Astrocyte (in vitro differentiated cells and primary cell): ENCODE measurements at regions not wholly inside any gene's neighbourhood (a gene's known extent, or its start where the extent isn't known, plus 50 kb on each side); places are given as distances from the start of the nearest gene placed in this dataset.

ENCODE experiments used
- DNase-seq: peaks from one replicate; pipeline ENCODE4 v3.0.0-alpha.2; 2010; ENCODE audit warnings: low read depth
- FAIRE-seq: peaks from 2 replicates; lab custom pipeline; 2011; peaks lifted over from hg19 to GRCh38; lab: Jason Lieb, UNC
- H2AFZ ChIP-seq: 2 replicates; pipeline ENCODE4 v1.6.0; 2012; ENCODE audit warnings: low read depth, low read length, inconsistent platforms
- H3K27ac ChIP-seq: 2 replicates; pipeline ENCODE4 v1.5.1; 2011; ENCODE audit warnings: low read depth, low read length, inconsistent platforms
- H3K27me3 ChIP-seq: 2 replicates; pipeline ENCODE4 v1.6.0; 2011; ENCODE audit warnings: low read length, inconsistent platforms; ENCODE audit not compliant: insufficient read depth
- H3K36me3 ChIP-seq: 2 replicates; pipeline ENCODE4 v1.5.1; 2011; ENCODE audit warnings: low read length, inconsistent platforms; ENCODE audit not compliant: insufficient read depth
- H3K4me1 ChIP-seq: 2 replicates; pipeline ENCODE4 v1.5.1; 2011; ENCODE audit warnings: low read length, inconsistent platforms; ENCODE audit not compliant: insufficient read depth
- H3K4me2 ChIP-seq: 2 replicates; pipeline ENCODE4 v1.6.0; 2012; ENCODE audit warnings: low read length, inconsistent platforms
- H3K4me3 ChIP-seq: 2 replicates; pipeline ENCODE4 v1.5.1; 2011; ENCODE audit warnings: low read depth, mild to moderate bottlenecking, low read length, inconsistent platforms; ENCODE audit not compliant: insufficient read depth
- H3K79me2 ChIP-seq: 2 replicates; pipeline ENCODE4 v1.6.0; 2012; ENCODE audit warnings: mild to moderate bottlenecking, low read length, inconsistent platforms; ENCODE audit not compliant: insufficient read depth
- H3K9ac ChIP-seq: 2 replicates; pipeline ENCODE4 v1.6.0; 2012; ENCODE audit warnings: mild to moderate bottlenecking, low read length, inconsistent platforms
- H3K9me3 ChIP-seq: 2 replicates; pipeline ENCODE4 v1.5.1; 2012; ENCODE audit warnings: low read depth, mild to moderate bottlenecking, low read length, inconsistent platforms; ENCODE audit not compliant: insufficient read depth
- H4K20me1 ChIP-seq: 2 replicates; pipeline ENCODE4 v1.6.0; 2012; ENCODE audit warnings: low read length, inconsistent platforms; ENCODE audit not compliant: insufficient read depth
- H3K27ac Mint-ChIP-seq: one replicate; pipeline ENCODE4 v1.8.0; 2021; ENCODE audit warnings: mild to moderate bottlenecking, mixed read lengths; ENCODE audit not compliant: unreplicated experiment
- H3K27me3 Mint-ChIP-seq: one replicate; pipeline ENCODE4 v1.8.0; 2021; ENCODE audit warnings: low read depth, mixed read lengths; ENCODE audit not compliant: unreplicated experiment
- H3K36me3 Mint-ChIP-seq: one replicate; pipeline ENCODE4 v1.8.0; 2021; ENCODE audit warnings: low read depth, mixed read lengths; ENCODE audit not compliant: unreplicated experiment
- H3K4me1 Mint-ChIP-seq: one replicate; pipeline ENCODE4 v1.8.0; 2021; ENCODE audit warnings: low read depth, mixed read lengths; ENCODE audit not compliant: unreplicated experiment
- H3K4me3 Mint-ChIP-seq: one replicate; pipeline ENCODE4 v1.8.0; 2021; ENCODE audit warnings: mild to moderate bottlenecking, moderate library complexity, mixed read lengths; ENCODE audit not compliant: unreplicated experiment
- H3K9me3 Mint-ChIP-seq: one replicate; pipeline ENCODE4 v1.8.0; 2021; ENCODE audit warnings: mild to moderate bottlenecking, mixed read lengths; ENCODE audit not compliant: unreplicated experiment
- EZH2 ChIP-seq: IDR thresholded peaks from 2 replicates; pipeline ENCODE4 v1.6.1; 2012; ENCODE audit warnings: mild to moderate bottlenecking, low read length, inconsistent platforms; ENCODE audit not compliant: insufficient read depth
- TF ChIP-seq, protein P1 (sequence below): IDR thresholded peaks from 2 replicates; pipeline ENCODE4 v1.5.1; 2011; ENCODE audit warnings: low read depth, mild to moderate bottlenecking, inconsistent platforms, low read length, moderate library complexity; ENCODE audit not compliant: insufficient read depth

DNA sequence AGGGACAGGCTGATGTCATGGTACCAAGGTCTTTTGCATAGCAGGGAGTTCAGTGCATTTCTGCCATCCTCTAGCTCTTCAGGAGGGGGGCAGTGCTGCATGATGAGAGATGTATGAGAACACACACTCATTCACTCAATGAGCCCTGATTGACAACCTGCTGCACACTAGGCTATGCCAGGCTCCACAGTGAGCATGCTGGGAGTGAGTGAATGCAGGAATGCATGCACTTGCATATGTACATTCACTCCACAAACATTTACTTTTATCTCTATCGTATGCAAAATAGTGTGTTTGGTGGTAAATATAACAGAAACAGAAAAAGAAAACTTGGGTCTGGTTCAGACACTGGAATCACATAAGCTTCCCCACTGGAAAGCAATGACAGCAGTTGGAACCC lies 374.1 kb upstream of the C16orf82 start:
- Mint-ChIP-seq H3K27ac (no peak overlapping the region), H3K4me3 (no peak overlapping the region), H3K9me3 (peaks cover 16% of the 10 kb centered on the region), H3K36me3 (no peaks in the 10 kb centered on the region), H3K4me1 (no peaks in the 10 kb centered on the region), H3K27me3 (no peaks in the 10 kb centered on the region)
- no peak overlapping the region for H3K27ac ChIP-seq
- no peaks in the 10 kb centered on the region for H3K4me1 ChIP-seq
- no peak overlapping the region for H2AFZ ChIP-seq
- no peak for TF ChIP-seq EZH2
- TF ChIP-seq, protein P1, sequence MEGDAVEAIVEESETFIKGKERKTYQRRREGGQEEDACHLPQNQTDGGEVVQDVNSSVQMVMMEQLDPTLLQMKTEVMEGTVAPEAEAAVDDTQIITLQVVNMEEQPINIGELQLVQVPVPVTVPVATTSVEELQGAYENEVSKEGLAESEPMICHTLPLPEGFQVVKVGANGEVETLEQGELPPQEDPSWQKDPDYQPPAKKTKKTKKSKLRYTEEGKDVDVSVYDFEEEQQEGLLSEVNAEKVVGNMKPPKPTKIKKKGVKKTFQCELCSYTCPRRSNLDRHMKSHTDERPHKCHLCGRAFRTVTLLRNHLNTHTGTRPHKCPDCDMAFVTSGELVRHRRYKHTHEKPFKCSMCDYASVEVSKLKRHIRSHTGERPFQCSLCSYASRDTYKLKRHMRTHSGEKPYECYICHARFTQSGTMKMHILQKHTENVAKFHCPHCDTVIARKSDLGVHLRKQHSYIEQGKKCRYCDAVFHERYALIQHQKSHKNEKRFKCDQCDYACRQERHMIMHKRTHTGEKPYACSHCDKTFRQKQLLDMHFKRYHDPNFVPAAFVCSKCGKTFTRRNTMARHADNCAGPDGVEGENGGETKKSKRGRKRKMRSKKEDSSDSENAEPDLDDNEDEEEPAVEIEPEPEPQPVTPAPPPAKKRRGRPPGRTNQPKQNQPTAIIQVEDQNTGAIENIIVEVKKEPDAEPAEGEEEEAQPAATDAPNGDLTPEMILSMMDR = no peak
- no peaks in the 10 kb centered on the region for H3K36me3 ChIP-seq
- H4K20me1 ChIP-seq = no peaks in the 10 kb centered on the region
- peaks cover 10% of the 10 kb centered on the region for H3K9me3 ChIP-seq
- H3K9ac ChIP-seq = no peak overlapping the region
- DNase-seq (no peak), FAIRE-seq (no peak)
- H3K79me2 ChIP-seq = no peaks in the 10 kb centered on the region
- H3K27me3 ChIP-seq = no peaks in the 10 kb centered on the region
- no peak overlapping the region for H3K4me2 ChIP-seq
- no peak overlapping the region for H3K4me3 ChIP-seq

DNA sequence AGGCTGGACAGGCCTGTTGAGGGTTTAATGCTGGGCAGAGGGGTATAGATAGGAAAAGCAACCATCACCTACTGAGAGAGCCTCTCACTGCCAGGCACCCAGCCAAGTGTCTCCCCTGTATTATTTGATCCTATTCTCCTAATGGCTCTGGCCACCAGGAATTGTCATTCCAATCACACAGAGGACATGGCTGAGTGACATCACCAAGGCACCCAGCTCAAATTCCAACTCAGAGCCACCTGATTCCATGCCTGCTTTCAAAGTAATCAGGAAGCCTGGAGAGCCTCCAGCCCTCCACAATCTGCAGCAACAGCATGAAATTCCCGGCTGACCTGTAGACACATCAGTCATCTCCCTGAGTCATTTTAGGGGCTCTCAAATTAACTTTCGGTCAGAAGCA lies 368.9 kb upstream of the C16orf82 start:
- Histone ChIP-seq H3K79me2 (no peaks in the 10 kb centered on the region), H4K20me1 (no peaks in the 10 kb centered on the region), H3K9ac (no peak overlapping the region), H3K36me3 (no peaks in the 10 kb centered on the region), H3K9me3 (peaks cover 8% of the 10 kb centered on the region), H3K4me2 (no peak overlapping the region), H3K27me3 (no peaks in the 10 kb centered on the region), H3K4me1 (no peaks in the 10 kb centered on the region), H2AFZ (no peak overlapping the region), H3K27ac (no peak overlapping the region), H3K4me3 (no peak overlapping the region)
- no peaks in the 10 kb centered on the region for H3K4me1 Mint-ChIP-seq
- FAIRE-seq = no peak
- no peak overlapping the region for H3K4me3 Mint-ChIP-seq
- DNase-seq = no peak
- no peak overlapping the region for H3K27ac Mint-ChIP-seq
- no peaks in the 10 kb centered on the region for H3K36me3 Mint-ChIP-seq
- H3K27me3 Mint-ChIP-seq = no peaks in the 10 kb centered on the region
- TF ChIP-seq EZH2 = no peak
- TF ChIP-seq, protein P1 = no peak
- H3K9me3 Mint-ChIP-seq = peaks cover 8% of the 10 kb centered on the region

DNA sequence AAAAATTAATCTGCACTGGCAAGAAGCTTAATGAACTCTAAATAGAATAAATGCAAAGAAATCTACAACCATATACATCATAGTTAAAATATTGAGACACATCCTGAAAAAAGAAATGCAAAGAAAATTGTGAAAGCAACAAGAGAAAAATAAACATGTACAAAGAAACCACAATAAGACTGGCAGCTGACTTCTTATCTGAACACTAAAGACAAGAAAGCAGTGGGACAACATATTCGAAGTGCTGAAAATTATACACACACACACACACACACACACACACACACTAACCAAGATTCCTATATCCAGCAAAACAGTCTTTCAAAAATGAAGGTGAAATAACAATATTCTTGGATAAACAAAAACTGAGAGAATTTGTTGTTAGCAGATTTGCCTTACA lies 366.5 kb upstream of the C16orf82 start:
- no peaks in the 10 kb centered on the region for H3K36me3 Mint-ChIP-seq
- no peak overlapping the region for H3K27ac ChIP-seq
- no peak overlapping the region for H3K4me3 Mint-ChIP-seq
- H3K9ac ChIP-seq = no peak overlapping the region
- H4K20me1 ChIP-seq = no peaks in the 10 kb centered on the region
- H2AFZ ChIP-seq = no peak overlapping the region
- H3K27me3 Mint-ChIP-seq = no peaks in the 10 kb centered on the region
- no peaks in the 10 kb centered on the region for H3K79me2 ChIP-seq
- H3K4me2 ChIP-seq = no peak overlapping the region
- H3K4me1 ChIP-seq = no peaks in the 10 kb centered on the region
- no peak overlapping the region for H3K27ac Mint-ChIP-seq
- TF ChIP-seq, protein P1 = no peak
- TF ChIP-seq EZH2 = no peak
- H3K4me1 Mint-ChIP-seq = no peaks in the 10 kb centered on the region
- H3K4me3 ChIP-seq = no peak overlapping the region
- FAIRE-seq (no peak), DNase-seq (no peak)
- peaks cover 7% of the 10 kb centered on the region for H3K9me3 Mint-ChIP-seq
- H3K9me3 ChIP-seq = no peaks in the 10 kb centered on the region
- no peaks in the 10 kb centered on the region for H3K36me3 ChIP-seq
- H3K27me3 ChIP-seq = no peaks in the 10 kb centered on the region
